HG03097 (cell line): ENCODE measurements at regions not wholly inside any gene's neighbourhood (a gene's known extent, or its start where the extent isn't known, plus 50 kb on each side); places are given as distances from the start of the nearest gene placed in this dataset.
"Not testable (repeated sequence)": the region's sequence is repeated elsewhere in the genome, so short reads cannot be mapped to it uniquely, and the experiment has no call there.

Experiments used
- ATAC-seq: cut with Tn5 transposase; IDR thresholded peaks from one replicate; pipeline ENCODE4 v1.9.1; 2021; ENCODE audit not compliant: unreplicated experiment, low FRiP score

GRCh38 chr18:22726469-22726868, 206.7 kb upstream of the RBBP8 start:
- ATAC-seq, result no peak

DNA sequence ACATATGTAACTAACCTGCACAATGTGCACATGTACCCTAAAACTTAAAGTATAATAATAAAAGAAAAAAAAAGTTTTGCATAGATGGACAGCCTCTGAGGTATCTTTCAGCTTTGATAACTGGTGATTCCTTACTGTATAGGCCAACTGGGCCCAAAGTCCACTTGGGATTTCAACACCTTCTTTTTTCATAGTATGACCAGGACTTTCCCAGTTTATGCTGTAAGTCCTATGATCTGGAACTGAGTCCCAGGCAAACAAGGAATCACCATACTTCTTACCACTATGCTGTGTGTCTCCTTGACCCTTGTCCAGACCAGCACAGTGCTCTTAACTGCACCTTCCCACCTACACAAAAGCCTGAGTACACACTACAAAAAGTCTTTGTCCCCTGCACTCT, 205.1 kb upstream of the RBBP8 start:
- no peak for ATAC-seq

DNA sequence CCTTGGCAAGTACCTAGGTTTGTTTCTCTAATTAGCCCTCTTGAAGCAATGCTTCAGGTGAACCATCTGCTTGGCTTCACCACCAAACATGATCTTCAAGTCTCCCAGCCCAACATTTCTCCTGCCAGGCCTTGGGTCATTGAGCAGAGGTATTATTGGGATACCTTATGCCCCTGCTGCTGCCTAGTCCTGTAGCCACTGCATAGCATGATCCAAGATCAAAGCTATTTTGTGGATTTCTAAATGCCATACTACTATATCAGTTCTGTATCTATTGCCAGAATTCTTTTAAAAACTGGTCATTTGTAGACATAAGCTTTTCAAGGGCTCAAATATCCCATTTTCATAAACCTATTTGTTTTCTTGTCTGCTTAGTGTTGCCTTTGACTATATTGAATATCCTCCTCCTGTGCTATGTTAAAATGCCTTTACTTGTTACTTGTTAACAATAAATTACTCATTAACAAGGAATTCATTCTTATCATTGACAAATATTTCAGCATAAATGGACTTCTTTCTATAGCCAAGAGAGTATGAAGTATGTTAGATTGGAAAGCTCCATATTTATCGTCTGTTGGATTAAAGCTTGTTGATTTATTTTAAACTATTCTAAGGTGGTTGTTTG, 204.5 kb upstream of the RBBP8 start:
- ATAC-seq, result no peak

- no peak for ATAC-seq
Measured at GRCh38 chr18:22731398-22731797, 201.7 kb upstream of the RBBP8 start.

DNA sequence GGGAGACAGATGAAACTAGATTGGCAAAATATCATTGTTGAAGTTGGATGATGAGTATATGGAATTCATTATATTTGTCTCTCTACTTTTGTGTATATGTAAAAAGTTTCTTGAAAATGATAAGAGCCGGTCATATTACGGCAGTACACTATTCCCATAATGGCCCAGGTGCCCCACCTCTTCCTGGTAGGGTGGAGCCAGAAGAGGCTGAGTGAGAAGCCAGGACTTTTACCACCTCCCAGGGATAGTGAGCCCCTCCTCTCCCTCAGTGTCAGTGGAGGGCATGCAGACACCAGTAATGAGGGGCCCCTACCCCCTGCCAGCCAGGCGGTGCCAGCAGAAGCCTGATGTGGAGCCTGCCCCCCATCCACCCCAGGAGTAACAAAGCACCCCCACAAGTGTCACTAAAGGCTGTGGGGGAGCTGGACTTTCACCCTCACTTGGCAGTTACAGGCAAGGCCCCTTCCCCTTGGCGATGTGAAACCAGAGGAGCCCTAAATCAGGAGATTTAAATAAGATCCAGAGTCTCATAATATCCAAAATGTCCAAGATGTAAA, 198.9 kb upstream of the RBBP8 start:
- no peak for ATAC-seq

- ATAC-seq, result no peak
Measured at GRCh38 chr18:22734791-22735627, 198.1 kb upstream of the RBBP8 start.

GRCh38 chr18:22737054-22737453, 196.1 kb upstream of the RBBP8 start:
- ATAC-seq, result no peak

DNA sequence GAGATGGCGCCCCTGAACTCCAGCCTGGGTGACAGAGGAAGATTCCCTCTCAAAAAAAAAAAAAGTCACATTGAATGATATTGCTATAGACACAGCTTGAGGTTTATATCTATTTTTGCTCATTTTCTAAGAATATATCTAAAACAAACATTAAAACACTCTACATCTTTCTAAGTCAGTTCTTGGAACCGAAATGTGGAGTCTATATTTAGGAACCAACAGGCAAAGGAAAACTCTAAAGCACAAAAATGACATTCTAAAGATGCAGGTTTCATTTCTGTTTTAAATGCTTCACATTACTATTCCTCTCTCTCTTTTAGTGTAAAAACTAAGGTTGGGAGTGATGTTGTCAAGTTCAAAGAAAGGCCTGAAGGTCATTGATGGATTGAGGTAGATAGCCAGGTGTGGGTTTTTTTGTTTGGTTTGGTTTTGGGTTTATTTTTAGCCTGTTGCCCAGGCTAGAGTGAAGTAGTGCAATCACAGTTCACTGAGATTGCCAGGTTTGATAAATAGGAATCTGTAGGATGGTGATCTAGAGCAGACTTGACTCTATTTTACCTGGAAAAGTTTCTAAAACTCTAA, 194.0 kb upstream of the RBBP8 start:
- ATAC-seq, result no peak

GRCh38 chr18:22739789-22740188, 193.3 kb upstream of the RBBP8 start:
- no peak for ATAC-seq

GRCh38 chr18:22741318-22741717, 191.8 kb upstream of the RBBP8 start:
- no peak for ATAC-seq

GRCh38 chr18:22742409-22742808, 190.7 kb upstream of the RBBP8 start:
- ATAC-seq, result no peak

GRCh38 chr18:22745966-22746365, 187.2 kb upstream of the RBBP8 start:
- ATAC-seq, result no peak

- ATAC-seq, result no peak
Measured at GRCh38 chr18:22752014-22752413, 181.1 kb upstream of the RBBP8 start.

DNA sequence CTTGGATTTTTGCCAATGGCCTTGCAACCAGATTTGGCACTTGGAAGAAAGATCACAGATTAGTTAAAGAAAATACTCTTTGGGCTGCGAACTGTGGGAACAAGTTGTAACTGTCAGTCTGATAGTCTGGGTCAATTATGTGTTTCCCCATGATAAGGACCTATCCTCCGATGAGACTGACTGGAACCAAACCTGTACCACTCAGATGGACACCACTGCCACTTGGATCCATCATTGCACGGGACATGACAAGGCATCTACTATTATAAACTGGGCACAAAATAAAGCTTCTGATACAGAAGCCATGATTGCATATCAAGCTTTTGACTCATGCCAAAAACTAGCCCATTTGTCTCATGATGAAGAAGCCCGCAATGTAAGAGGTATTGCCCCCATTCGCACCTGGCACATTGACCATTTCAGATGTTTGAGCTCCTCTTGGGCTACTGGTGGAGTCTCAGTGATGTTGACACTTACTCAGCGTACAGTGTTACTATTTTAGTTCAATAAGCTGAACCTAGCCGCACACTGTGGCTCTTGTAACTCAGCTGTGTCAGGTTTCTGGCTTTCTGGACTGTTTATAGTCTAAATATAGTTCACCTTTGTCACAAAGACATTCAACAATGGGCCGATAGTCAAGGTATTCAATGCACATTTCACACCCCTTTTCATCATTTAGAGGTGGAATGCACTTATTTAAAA, 179.8 kb upstream of the RBBP8 start:
- no peak for ATAC-seq

GRCh38 chr18:22764005-22764404, 169.1 kb upstream of the RBBP8 start:
- ATAC-seq, result not testable (repeated sequence)

- ATAC-seq, result no peak
Measured at GRCh38 chr18:22765896-22766295, 167.2 kb upstream of the RBBP8 start.

- no peak for ATAC-seq
Measured at GRCh38 chr18:22767653-22768052, 165.5 kb upstream of the RBBP8 start.

- ATAC-seq, result no peak
Measured at GRCh38 chr18:22773944-22774343, 159.2 kb upstream of the RBBP8 start.

DNA sequence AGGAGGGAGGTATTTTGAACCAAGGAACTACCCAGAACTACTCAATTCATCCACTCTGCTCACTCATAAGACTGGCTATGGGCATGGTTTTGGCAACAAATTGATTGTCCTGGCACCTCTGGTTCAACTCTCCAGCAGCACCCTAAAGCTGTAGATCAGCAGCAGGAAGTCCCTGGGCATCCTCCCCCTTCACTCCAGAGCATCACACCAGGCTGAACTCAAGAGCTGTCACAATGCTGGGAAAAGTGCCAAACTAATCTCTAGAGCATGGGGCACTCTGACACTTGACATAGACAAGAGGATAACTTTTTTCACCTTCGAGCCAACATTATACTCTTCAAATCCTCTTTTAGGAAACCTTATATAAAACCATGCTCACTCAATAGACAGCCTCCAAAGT, 154.1 kb upstream of the RBBP8 start:
- no peak for ATAC-seq

DNA sequence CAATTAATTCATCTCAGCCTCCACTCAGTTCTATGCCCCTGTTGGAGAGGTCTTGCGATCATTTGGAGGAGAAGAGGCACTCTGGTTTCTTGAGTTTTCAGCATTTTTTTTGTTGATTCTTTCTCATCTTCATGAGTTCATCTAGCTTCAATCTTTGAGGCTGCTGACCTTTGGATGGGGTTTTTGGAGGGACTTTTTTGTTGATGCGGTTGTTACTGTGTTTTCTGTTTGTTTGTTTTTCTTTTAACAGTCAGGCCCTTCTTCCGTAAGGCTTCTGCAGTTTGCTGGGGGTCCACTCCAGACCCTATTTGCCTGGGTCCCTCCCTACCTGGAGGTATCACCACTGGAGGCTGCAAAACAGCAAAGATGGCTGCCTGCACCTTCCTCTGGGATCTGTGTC, 149.9 kb upstream of the RBBP8 start:
- ATAC-seq, result no peak

DNA sequence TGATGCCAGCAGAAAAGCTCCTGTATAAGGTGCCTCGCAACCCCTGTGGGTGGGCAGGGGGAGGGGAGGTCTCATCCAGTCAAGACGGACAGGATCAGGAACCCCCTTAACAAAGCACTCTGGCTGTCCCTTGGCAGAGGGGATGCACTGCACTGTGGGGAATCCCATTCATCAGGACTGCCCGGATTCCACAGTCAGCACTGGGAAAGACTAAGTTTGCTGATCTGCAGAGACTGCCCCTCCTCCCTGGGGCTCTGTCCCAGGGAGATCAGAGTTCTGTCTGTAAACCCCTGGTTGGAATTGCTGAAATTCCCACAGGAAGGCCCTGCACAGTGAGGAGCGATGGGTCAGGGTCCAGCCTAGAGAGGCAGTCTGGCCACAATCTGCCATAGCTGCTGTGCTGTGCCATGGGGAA, 149.5 kb upstream of the RBBP8 start:
- no peak for ATAC-seq
